T1000 (cell line): ENCODE measurements at regions not wholly inside any gene's neighbourhood (a gene's known extent, or its start where the extent isn't known, plus 50 kb on each side); places are given as distances from the start of the nearest gene placed in this dataset.
"Not testable (repeated sequence)": the region's sequence is repeated elsewhere in the genome, so short reads cannot be mapped to it uniquely, and the experiment has no call there.

Source experiments
- DNase-seq: peaks from one replicate; lab custom pipeline; 2025; ENCODE audit warnings: mixed read lengths; lab: John Stamatoyannopoulos, UW

DNA sequence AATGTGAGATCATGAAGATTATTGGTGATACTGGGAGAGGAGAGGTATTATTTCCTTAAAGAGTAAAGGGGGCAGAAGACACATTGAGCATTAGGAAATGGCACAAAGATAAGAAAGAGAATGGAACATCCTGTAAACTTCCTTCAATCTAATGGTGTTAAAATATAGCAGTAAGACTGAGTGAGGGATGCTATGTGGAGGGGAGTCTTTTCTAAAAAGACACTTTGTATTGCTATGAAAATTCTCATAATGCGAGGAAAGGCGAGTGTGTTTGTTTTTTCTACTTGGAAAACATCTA lies 405.2 kb downstream of the ARL4A start:
- DNase-seq = no peak

DNA sequence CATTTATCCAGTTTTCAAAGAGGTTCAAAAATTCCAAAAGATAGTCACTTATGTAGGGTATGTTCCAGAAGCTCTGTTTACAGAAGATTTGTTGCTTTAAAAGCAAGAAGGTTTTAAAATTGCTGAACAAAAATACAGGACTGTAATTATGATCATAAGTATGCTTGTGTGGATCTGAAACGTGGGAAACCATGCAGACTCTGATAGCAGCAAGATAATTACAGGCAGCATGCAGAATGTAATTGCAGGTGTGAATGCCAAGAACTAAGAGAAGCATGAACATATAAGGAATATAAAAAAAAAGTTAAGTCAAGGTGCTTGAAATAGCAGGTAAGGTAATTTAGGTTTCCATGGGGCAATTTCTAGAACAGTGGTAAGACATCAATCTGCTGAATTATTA lies 405.7 kb downstream of the ARL4A start:
- DNase-seq = no peak

DNA sequence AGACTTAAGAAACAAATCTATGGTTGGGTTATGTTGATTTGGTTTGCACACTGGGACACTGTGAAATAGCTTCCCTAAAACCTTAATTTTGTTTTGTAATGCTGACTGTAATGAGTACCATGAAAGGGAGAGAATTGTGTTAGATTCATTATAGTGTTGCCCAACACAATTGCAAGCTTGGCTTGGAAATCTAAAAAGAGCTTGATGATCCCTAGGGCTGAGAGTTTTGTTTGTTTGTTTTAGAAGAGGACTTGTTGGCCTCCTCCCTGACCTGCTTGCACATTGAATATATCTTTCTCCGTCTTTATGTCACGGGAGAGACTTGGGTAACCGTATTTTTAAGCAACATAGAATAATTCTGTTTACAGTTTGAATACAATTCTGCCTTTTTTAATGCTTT lies 410.1 kb downstream of the ARL4A start:
- no peak for DNase-seq

DNA sequence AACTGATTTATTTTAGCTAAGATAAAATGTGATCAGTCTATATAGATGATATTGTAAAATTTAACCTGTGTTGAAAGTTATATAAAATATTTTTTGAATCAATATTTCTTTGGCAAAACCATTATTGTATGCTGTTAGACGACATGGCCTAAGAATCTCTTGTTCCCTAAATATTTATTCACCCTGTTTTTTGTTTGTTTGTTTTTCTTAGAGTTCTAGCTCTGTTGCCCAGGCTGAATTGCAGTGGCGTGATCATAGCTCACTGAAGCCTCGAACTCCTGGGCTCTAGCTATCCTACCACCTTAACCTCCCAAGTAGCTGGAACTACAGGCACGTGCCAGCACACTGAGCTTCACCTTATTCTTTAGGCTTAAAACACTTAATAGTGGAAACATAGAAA lies 410.7 kb downstream of the ARL4A start:
- DNase-seq = no peak

DNA sequence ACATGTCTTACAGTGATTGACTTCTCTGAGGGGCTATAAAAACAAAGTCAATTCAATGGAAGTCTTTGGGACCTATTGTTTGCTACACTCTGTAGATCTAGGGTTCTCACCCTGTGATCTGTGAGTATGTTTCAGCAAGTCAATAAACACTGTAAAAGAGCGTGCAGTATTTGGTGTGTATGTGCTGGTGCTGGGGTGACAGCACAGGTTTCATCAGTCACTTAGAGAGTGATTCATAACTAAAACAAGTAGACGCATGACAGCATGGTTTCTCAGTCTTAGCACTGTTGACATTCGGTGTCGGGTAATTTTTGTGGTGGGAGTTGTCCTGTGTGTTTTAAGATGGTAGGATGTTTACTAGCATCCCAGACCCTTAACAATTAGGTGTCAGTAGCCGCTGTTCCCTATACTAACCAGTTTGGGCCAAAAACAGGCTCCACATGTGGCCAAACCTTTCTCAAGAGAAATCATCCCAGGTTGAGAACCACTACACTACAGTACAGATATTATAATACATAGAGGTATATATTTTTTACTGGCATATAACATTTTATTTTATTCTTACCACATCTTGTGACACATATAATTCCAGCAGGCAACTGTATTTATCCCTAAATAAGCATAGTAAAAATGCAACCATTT lies 411.8 kb downstream of the ARL4A start:
- DNase-seq = no peak

DNA sequence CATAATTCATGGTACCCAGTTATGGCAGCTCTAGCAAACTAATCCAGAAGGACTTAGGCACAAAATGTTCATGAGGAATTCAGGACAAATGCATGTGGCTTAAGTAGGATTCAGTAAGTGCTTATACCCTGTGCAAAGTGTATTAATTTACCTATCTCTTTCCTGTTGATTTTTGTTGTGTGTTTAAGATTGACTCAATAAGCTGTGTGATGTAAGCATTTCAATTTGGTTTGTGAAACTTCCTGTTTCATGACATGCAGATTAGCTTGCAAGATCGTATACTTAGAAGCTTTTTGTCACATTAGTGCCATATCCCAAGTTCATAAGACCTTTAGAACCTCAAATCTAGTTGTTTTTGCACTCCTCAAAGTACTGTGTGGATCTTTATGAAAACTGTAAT lies 416.7 kb downstream of the ARL4A start:
- DNase-seq = no peak

DNA sequence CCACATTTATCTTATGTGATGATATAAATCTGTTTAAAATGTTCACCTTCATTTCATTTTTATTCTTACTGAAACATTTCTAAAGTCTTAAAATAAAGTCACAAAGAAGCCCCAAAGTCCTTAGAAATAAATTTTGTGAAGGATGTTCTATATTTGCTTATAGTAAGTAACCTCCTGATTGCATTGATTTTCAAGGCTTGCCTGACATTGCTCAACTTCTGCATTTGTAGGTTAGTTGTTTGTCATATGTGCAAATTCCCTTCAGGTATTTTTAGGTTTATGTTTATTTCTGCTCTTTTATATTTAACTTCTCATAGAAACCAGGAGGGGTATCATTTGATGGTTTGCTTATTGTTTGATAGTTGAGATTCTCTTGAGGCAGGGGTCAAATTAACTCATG lies 417.8 kb downstream of the ARL4A start:
- no peak for DNase-seq

DNA sequence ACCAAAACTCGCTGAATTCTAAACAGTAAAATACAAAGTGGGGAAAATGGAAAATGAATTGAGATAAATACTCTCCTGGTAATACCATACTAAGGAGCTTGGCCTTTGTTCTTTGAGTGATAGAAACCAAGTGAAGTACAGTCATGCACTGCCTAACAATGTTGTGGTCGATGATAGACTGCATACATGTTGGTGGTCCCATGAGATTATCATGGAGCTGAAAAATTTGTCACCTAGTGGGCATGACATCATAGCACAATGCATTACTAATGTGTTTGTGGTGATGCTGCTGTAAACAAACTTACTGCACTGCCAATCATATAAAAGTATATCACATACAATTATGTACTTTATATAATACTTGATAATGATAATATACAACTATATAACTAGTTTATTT lies 419.1 kb downstream of the ARL4A start:
- DNase-seq = no peak

DNA sequence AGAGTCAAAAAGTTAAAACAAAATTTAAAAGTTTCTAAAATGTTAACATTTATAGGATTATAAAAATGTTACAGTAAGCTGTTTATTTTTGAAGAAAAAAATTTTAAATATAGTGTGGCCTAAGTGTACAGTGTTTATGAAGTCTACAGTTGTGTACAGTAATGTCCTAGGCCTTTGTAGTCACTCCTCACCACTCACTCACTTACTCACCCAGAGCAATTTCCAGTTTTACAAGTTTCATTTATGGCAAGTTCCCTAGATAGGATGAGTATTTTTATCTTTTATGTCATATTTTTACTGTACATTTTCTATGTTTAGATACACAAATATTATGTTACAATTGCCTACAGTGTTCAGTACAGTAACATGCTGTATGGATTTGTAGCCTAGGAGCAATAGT lies 419.9 kb downstream of the ARL4A start:
- no peak for DNase-seq

DNA sequence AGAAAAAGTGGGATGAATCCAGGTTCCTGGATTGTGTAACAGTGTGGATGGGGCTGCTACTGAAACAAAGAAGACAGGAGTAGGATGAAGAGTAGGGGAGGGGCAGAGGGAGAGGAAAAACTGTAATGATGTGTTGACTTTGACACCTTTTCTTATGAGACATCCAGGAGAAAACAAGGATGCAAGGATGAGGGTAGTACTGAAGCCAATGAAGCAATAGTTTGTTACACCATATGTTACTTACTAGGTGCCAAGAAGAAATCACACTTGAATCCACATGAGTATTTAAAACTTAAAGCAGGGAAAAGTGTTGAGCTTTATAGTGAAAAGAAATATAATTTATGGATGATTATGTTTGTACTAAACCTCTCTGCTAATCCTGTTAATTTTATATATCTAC lies 420.6 kb downstream of the ARL4A start:
- no peak for DNase-seq

DNA sequence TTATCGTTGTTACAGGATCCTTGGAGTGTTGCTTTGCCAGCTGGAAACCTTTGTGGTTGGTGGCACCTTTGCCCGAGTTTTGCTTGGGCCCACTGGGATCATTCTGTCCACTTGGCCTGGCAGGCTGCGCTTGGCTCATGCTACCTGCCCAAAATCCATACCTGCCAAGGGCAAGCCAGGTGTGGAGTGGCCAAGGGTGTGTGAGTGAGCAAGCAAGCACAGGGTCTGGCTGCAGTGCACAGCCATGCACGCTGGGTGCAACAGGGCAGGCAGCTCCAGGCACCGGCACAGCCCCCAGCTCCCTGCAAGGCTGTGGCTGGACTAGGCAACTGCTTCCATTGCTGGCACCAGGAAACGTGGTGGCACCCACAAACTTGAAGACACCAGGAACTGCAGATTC lies 421.8 kb downstream of the ARL4A start:
- DNase-seq = no peak

DNA sequence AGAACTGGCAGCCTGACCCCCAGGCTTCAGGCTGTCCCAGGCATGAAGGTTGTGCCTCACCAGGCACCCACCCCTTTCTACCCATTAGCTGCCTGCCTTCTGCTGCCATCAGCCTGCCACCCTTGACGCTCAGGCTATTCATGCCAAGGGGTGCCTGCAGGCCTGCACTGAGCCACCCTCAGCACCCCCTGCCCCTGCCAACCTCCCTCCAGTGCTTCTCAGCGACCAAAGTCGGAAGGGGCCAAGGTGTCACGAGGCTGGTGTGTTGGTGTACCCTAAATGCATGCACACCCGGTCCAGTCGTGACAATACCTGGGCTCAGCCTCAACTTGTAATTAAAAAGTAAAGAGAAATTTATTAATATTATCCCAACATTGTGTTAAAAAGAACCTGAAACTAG lies 422.7 kb downstream of the ARL4A start:
- no peak for DNase-seq

DNA sequence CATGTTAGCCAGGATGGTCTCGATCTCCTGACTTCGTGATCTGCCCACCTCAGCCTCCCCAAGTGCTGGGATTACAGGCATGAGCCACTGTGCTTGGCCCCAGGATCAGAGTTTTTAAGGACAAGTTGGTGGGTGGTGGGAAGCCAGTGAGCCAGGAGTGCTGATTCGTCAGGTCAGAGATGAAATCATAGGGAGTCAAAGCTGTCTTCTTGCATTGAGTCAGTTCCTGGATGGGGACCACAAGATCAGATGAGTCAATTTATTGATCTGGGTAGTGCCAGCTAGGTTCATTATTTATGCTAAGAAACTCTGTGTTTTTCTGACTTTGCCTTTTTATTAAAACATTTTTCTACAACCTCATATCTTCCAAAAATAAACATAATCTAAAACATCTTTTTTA lies 423.8 kb downstream of the ARL4A start:
- DNase-seq = no peak

DNA sequence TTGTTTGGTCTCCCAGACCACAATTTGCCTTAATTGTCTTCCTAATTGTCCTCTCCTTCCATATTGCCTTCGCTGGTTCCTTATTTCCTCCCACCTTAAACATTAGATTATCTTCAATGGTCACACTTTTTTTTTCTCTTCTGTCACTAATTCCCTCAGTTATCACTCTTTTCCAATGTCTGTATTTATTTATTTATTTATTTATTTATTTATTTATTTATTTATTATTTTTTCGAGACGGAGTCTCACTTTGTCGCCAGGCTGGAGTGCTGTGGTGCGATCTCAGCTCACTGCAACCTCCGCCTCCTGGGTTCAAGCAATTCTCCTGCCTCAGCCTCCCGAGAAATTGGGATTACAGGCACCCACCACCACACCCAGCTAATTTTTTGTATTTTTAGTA lies 426.8 kb downstream of the ARL4A start:
- DNase-seq = not testable (repeated sequence)

DNA sequence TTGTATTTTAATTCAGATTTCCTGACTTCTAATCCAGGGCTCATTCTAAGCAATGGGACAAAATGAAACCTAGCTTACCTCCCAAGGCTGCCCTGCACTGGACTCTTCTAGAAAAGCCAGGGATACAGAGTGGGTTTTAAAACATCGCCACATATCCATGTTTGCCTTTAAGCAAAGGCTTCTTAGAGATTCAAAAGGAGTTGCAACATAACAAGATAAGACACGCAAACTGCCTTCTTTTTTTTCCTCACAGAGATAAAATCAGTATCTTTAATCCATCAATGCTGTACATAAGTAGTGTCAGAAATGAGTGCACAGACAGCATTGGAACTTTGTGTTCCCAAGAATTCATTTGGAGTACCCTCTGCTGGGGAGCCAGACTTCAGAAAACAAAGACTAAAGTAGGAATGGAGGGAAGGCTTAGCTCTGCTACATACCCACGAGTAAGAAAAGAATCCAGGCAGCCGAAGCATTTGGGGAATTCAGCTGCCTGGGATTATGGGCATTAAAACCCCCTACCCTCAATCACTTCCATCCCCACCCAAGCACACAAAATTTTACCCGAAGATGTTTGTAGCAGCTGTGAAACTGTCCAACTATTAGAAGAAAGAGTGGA lies 427.8 kb downstream of the ARL4A start:
- DNase-seq = no peak

DNA sequence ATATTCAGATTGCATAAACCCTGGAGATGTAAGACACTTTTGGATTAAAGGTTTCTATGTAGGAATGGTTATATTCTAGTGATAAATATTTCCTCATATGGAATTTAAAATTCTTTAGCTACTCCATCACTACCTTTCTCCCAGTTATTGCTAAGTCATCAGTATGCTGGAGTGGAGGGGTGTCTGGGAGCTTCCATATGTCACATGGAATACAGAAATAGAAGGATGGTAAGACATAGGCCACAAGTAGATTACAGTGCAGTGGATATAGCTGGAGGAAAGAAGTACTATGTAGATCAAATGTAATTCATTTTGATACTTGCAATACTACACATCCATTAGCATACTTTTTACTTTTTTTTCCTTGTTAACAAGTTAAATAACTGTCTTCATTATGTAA lies 428.4 kb downstream of the ARL4A start:
- no peak for DNase-seq

DNA sequence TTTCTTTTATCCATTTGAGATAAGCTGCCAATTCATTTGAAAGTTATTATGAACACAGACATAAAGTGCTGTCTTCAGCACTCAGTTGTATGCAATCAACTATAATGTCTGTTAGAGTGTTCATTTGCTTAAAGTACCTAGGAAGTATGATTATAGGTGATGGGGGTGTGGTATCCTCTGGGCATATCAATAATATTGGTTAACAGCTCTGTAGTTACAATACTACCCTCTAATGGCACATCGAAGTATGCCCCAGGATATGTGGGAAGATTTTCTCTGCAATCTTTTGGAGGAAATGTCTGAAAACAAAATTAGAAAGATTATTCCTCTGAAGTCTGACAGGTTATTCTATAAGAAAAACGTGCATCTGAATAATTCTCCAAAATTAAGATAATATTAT lies 429.7 kb downstream of the ARL4A start:
- DNase-seq = no peak

DNA sequence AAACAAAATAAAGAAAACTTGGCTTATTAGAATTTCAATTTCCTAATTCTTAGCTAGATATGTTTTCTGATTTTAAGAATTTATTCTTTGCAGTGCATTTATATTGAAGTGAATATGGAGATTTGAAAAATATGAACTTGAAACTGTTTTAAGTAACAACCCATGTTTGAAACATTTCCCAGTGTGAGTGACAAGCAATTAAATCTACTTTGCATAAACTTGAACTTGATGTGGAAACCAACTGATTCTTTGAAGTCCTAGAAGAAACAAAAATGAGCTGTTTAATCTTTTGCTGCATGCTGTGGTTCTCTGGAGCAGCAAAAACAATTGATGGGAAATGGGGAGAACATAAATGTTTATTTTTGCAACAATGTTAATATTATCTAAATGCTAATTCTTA lies 430.2 kb downstream of the ARL4A start:
- DNase-seq = no peak

DNA sequence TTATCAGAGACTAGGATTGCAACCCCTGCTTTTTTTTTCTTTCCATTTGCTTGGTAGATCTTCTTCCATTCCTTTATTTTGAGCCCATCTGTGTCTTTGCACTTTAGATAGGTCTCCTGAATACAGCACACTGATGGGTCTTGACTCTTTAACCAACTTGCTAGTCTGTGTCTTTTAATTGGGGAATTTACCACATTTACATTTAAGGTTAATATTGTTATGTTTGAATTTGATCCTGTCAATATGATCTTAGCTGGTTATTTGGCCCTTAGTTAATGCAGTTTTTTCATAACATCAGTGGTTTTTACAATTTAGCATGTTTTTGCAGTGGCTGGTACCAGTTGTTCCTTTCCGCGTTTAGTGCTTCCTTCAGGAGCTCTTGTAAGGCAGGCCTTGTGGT lies 437.2 kb downstream of the ARL4A start:
- DNase-seq = not testable (repeated sequence)

DNA sequence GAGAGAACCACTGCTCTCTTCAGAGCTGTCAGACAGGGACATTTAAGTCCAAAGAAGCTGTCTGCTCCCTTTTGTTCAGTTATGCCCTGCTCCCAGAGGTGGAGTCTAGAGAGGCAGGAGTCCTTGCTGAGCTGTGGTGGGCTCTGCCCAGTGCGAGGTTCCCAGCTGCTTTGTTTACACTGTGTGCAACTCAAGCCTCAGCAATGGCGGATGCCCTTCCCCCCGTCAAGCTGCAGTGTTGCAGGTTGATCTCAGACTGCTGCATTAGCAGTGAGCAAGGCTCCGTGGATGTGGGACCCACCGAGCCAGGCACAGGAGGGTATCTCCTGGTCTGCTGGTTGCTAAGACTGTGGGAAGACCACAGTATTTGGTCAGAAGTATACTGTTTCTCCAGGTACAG lies 438.9 kb downstream of the ARL4A start:
- no peak for DNase-seq

DNA sequence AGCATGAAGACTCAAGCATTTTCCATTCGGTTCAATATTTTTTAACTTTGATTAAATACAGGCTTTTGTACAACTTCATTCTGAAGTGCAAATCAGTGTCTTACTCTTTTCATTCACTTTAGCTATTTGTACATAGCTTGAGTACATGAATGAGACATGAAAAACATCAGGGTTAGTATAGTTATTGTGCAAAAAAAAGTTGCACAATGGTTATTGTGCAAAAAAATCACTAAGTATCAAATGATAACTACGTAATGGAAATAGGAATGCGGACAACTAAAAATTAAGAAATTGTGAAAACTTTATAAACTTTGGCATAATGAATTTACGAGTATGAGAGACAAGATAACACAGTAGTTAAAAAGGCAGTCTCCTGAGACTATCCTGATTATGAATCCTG lies 442.9 kb downstream of the ARL4A start:
- no peak for DNase-seq

DNA sequence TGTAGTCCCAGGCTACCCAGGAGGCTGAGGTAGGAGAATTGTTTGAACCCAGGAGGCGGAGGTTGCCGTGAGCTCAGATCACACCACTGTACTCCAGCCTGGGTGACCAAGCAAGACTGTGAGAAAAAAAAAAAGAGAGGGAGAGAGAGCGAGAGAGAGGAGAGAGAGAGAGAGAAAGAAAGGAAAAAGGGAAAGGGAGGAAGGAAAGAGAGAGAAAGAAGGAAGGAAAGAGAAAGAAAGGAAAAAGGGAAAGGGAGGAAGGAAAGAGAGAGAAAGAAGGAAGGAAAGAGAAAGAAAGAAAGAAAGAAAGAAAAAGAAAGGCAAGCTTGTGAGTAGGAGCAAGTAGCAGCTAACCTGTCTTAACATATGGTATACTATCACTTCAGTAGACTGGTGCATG lies 443.5 kb downstream of the ARL4A start:
- not testable (repeated sequence) for DNase-seq

DNA sequence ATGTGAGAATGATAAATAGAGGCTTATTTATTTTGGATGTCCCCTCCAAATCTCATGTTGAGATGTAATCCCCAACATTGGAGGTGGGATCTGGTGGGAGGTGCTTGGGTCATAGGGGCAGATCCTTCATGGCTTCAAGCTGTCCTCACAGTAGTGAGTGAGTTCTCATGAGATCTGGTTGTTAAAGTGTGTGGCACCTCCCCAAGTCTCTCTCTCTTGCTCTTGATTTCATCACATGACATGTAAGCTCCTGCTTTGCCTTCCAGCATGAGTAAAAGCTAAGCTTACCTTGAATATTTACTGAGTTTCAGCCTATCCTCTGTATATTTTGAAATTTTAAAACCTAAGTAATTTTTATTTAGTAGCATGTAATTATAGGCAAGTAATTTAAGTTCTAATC lies 444.9 kb downstream of the ARL4A start:
- no peak for DNase-seq

DNA sequence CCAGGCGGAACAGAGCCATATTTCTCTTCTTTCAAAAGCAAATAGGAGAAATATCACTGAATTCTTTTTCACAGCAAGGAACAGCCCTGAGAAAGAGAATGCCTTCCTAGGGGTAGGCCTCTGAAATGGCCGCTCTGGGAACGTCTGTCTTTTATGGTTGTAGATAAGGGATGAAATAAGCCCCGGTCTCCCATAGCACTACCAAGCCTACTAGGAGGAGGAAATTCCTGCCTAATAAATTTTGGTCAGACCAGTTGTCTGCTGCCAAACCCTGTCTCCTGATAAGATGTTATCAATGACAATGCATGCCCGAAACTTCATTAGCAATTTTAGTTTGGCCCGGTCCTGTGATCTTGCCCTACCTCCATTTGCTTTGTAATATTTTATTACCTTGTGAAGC lies 448.9 kb downstream of the ARL4A start:
- not testable (repeated sequence) for DNase-seq

DNA sequence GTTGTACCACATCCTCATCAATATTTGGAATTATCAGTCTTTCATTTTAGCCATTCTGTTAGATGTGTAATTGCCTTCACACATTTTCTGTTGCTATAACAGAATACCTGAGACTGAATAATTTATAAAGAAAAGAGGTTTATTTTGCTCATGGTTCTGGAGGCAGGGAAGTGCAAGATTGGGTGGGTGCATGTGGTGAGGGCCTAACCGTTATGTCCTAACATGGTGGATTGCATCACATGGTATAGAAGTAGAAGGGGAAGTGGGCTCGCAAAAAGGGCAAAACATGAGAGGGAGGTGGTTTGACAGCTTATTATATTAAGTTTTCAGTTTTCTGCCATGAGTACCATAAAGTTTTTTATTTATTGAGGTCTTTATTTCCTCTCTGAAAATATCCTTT lies 452.0 kb downstream of the ARL4A start:
- DNase-seq = no peak
